ENCODE measurements at regions not wholly inside any gene's neighbourhood (a gene's known extent, or its start where the extent isn't known, plus 50 kb on each side); places are given as distances from the start of the nearest gene placed in this dataset.

DNA sequence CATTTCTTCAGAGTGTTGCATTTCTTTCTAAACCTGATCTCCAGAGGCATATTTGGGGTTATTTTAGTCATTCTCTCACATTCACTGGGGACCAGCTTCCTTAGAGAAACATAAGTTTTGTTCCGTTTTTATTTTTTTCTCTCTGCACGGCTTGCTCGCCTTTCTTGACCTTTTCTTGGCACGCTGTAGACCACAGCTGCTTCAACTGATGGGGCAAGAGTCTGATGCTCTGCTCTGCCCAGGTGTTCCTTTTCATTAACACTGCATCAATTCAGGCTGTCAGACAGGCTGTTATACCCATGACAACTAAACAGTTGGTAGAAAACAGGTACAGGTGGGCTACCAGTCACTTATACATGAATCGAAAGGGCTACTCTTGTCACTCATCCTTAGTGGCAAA is 682.2 kb upstream of the DIAPH2 start:
- TF ChIP-seq TCF12 (IDR thresholded peaks at IDR 0.05; ENCODE audit: low read depth) (no peak), RAD21 (IDR thresholded peaks at IDR 0.05; ENCODE audit: low read depth) (no peak), EP300 (IDR thresholded peaks at IDR 0.05; ENCODE audit: borderline replicate concordance) (no peak), FOXM1 (IDR thresholded peaks at IDR 0.05; ENCODE audit: borderline replicate concordance, low read depth) (no peak), CEBPB (IDR thresholded peaks at IDR 0.05) (no peak)
- TF ChIP-seq, protein P1, sequence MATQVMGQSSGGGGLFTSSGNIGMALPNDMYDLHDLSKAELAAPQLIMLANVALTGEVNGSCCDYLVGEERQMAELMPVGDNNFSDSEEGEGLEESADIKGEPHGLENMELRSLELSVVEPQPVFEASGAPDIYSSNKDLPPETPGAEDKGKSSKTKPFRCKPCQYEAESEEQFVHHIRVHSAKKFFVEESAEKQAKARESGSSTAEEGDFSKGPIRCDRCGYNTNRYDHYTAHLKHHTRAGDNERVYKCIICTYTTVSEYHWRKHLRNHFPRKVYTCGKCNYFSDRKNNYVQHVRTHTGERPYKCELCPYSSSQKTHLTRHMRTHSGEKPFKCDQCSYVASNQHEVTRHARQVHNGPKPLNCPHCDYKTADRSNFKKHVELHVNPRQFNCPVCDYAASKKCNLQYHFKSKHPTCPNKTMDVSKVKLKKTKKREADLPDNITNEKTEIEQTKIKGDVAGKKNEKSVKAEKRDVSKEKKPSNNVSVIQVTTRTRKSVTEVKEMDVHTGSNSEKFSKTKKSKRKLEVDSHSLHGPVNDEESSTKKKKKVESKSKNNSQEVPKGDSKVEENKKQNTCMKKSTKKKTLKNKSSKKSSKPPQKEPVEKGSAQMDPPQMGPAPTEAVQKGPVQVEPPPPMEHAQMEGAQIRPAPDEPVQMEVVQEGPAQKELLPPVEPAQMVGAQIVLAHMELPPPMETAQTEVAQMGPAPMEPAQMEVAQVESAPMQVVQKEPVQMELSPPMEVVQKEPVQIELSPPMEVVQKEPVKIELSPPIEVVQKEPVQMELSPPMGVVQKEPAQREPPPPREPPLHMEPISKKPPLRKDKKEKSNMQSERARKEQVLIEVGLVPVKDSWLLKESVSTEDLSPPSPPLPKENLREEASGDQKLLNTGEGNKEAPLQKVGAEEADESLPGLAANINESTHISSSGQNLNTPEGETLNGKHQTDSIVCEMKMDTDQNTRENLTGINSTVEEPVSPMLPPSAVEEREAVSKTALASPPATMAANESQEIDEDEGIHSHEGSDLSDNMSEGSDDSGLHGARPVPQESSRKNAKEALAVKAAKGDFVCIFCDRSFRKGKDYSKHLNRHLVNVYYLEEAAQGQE (IDR thresholded peaks at IDR 0.05; ENCODE audit: low read depth) = no peak

All from Ishikawa (cell line).